ENCODE measurements at regions not wholly inside any gene's neighbourhood (a gene's known extent, or its start where the extent isn't known, plus 50 kb on each side); places are given as distances from the start of the nearest gene placed in this dataset.

- no peaks in the 10 kb centered on the region for H3K79me2 ChIP-seq
- H3K27me3 ChIP-seq (ENCODE audit: control insufficient read depth, insufficient read depth, low read length): no peaks in the 10 kb centered on the region
- H3K27ac ChIP-seq: no peak overlapping the region
- no peaks in the 10 kb centered on the region for H3K9me3 ChIP-seq (ENCODE audit: control insufficient read depth, low read length)
- no peak for TF ChIP-seq CTCF (IDR thresholded peaks at IDR 0.05)
- H3K4me2 ChIP-seq (ENCODE audit: low read length): no peak overlapping the region
- no peak overlapping the region for H3K9ac ChIP-seq
- no peak overlapping the region for H2AFZ ChIP-seq
- H3K4me3 ChIP-seq (ENCODE audit: low read depth, low read length): no peak overlapping the region
- H3K4me1 ChIP-seq: no peaks in the 10 kb centered on the region
- no peaks in the 10 kb centered on the region for H3K36me3 ChIP-seq (ENCODE audit: control insufficient read depth, insufficient read depth, low read length)
Measured at GRCh38 chr7:132713893-132714292, 137.6 kb upstream of the PLXNA4 start.

- H3K4me3 ChIP-seq (ENCODE audit: low read depth, low read length): no peak overlapping the region
- H3K4me2 ChIP-seq (ENCODE audit: low read length): no peak overlapping the region
- H3K4me1 ChIP-seq: no peaks in the 10 kb centered on the region
- TF ChIP-seq CTCF (IDR thresholded peaks at IDR 0.05): peak; percentile 41
- H3K27me3 ChIP-seq (ENCODE audit: control insufficient read depth, insufficient read depth, low read length): no peaks in the 10 kb centered on the region
- no peak overlapping the region for H3K27ac ChIP-seq
- H3K36me3 ChIP-seq (ENCODE audit: control insufficient read depth, insufficient read depth, low read length): no peaks in the 10 kb centered on the region
- H3K9ac ChIP-seq: no peak overlapping the region
- no peaks in the 10 kb centered on the region for H3K9me3 ChIP-seq (ENCODE audit: control insufficient read depth, low read length)
- H3K79me2 ChIP-seq: no peaks in the 10 kb centered on the region
- H2AFZ ChIP-seq: no peak overlapping the region
Measured at GRCh38 chr7:132709971-132710567, 133.8 kb upstream of the PLXNA4 start.

- Histone ChIP-seq H3K27me3 (ENCODE audit: control insufficient read depth, insufficient read depth, low read length) (no peaks in the 10 kb centered on the region), H3K27ac (no peak overlapping the region), H3K9me3 (ENCODE audit: control insufficient read depth, low read length) (no peaks in the 10 kb centered on the region), H3K79me2 (no peaks in the 10 kb centered on the region), H3K4me3 (ENCODE audit: low read depth, low read length) (no peak overlapping the region), H3K4me2 (ENCODE audit: low read length) (no peak overlapping the region), H2AFZ (no peak overlapping the region), H3K4me1 (no peaks in the 10 kb centered on the region), H3K36me3 (ENCODE audit: control insufficient read depth, insufficient read depth, low read length) (no peaks in the 10 kb centered on the region), H3K9ac (no peak overlapping the region)
- no peak for TF ChIP-seq CTCF (IDR thresholded peaks at IDR 0.05)
Measured at GRCh38 chr7:132708470-132708869, 132.2 kb upstream of the PLXNA4 start.

GRCh38 chr7:132705146-132705545, 128.9 kb upstream of the PLXNA4 start:
- TF ChIP-seq CTCF (IDR thresholded peaks at IDR 0.05): no peak
- Histone ChIP-seq H3K4me2 (ENCODE audit: low read length) (no peak overlapping the region), H2AFZ (no peak overlapping the region), H3K4me3 (ENCODE audit: low read depth, low read length) (no peak overlapping the region), H3K36me3 (ENCODE audit: control insufficient read depth, insufficient read depth, low read length) (no peaks in the 10 kb centered on the region), H3K4me1 (no peaks in the 10 kb centered on the region), H3K9me3 (ENCODE audit: control insufficient read depth, low read length) (no peaks in the 10 kb centered on the region), H3K27me3 (ENCODE audit: control insufficient read depth, insufficient read depth, low read length) (no peaks in the 10 kb centered on the region), H3K79me2 (no peaks in the 10 kb centered on the region), H3K9ac (no peak overlapping the region), H3K27ac (no peak overlapping the region)

- H3K9me3 ChIP-seq (ENCODE audit: control insufficient read depth, low read length): no peaks in the 10 kb centered on the region
- no peaks in the 10 kb centered on the region for H3K4me1 ChIP-seq
- no peak overlapping the region for H3K4me3 ChIP-seq (ENCODE audit: low read depth, low read length)
- H3K4me2 ChIP-seq (ENCODE audit: low read length): no peak overlapping the region
- no peak for TF ChIP-seq CTCF (IDR thresholded peaks at IDR 0.05)
- no peaks in the 10 kb centered on the region for H3K36me3 ChIP-seq (ENCODE audit: control insufficient read depth, insufficient read depth, low read length)
- H3K9ac ChIP-seq: no peak overlapping the region
- no peaks in the 10 kb centered on the region for H3K27me3 ChIP-seq (ENCODE audit: control insufficient read depth, insufficient read depth, low read length)
- no peak overlapping the region for H2AFZ ChIP-seq
- no peaks in the 10 kb centered on the region for H3K79me2 ChIP-seq
- H3K27ac ChIP-seq: no peak overlapping the region
Measured at GRCh38 chr7:132703742-132704141, 127.5 kb upstream of the PLXNA4 start.
